Keratinocyte (primary cell): ENCODE measurements at regions not wholly inside any gene's neighbourhood (a gene's known extent, or its start where the extent isn't known, plus 50 kb on each side); places are given as distances from the start of the nearest gene placed in this dataset.

ENCODE experiments used
- CTCF ChIP-seq, 3 experiments: IDR thresholded peaks in 1 of 3; conservative IDR thresholded peaks in 1 of 3; optimal IDR thresholded peaks in 1 of 3; 2 replicates in 2 of 3; 3 replicates in 1 of 3; pipeline versions ENCODE3 to v1.5.1; 2011; ENCODE audit warnings: low read length in 3 of 3, mild to moderate bottlenecking in 3 of 3, moderate library complexity in 2 of 3, control low read depth in 1 of 3, inconsistent platforms in 1 of 3; ENCODE audit not compliant: insufficient read depth in 2 of 3; ENCODE audit errors: extremely low read depth in 1 of 3
- EZH2 ChIP-seq: IDR thresholded peaks from one replicate; pipeline ENCODE4 v1.6.1; 2012; ENCODE audit warnings: inconsistent platforms, mild to moderate bottlenecking, low read length, moderate library complexity

DNA sequence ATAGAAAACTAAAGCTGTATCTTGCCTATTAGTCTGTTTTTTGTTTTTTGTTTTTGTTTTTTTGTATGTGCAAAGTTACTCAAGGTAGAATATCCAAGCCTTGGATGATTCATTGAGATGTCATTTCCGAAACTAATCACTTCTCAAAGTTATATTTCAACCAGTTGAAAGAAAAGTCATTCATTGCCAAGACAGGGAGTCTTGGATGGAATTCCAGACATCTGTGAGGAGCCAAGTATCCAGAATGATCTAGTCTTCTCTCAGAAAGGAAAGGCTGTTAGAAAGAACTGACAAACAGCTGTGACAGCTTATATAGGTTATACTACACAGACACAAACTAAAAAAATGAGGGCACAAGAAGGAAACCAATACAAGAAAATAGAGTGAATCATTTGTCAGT lies 141.1 kb upstream of the NDST3 start:
- TF ChIP-seq CTCF (optimal IDR thresholded peaks at IDR 0.05 in 1 of 3, IDR thresholded peaks at IDR 0.05 in 1 of 3, conservative IDR thresholded peaks at IDR 0.05 in 1 of 3; ENCODE audit: extremely low read depth in 1 of 3, insufficient read depth in 2 of 3, low read length in 3 of 3) (no peak), EZH2 (no peak)
